ENCODE measurements at regions not wholly inside any gene's neighbourhood (a gene's known extent, or its start where the extent isn't known, plus 50 kb on each side); places are given as distances from the start of the nearest gene placed in this dataset.

GRCh38 chr5:133824661-133825254, 143.7 kb downstream of the C5orf15 start:
- no peak for DNase-seq (ENCODE audit: low spot score in 2 of 2, unreplicated experiment in 2 of 2)
- Mint-ChIP-seq H3K27ac (no peak overlapping the region), H3K4me3 (no peak overlapping the region), H3K36me3 (no peaks in the 10 kb centered on the region), H3K9me3 (peaks cover 4% of the 10 kb centered on the region), H3K27me3 (ENCODE audit: low read depth) (peaks cover 34% of the 10 kb centered on the region), H3K4me1 (peaks cover 19% of the 10 kb centered on the region)
- no peak for TF ChIP-seq CTCF (IDR thresholded peaks at IDR 0.05; ENCODE audit: unreplicated experiment)

- peaks cover 37% of the 10 kb centered on the region for H3K27me3 Mint-ChIP-seq (ENCODE audit: low read depth)
Measured at GRCh38 chr5:133821889-133822288, 146.5 kb downstream of the C5orf15 start.

GRCh38 chr5:133821311-133821741, 147.1 kb downstream of the C5orf15 start:
- Mint-ChIP-seq H3K36me3 (no peaks in the 10 kb centered on the region), H3K4me1 (peaks cover 20% of the 10 kb centered on the region), H3K27me3 (ENCODE audit: low read depth) (peaks cover 37% of the 10 kb centered on the region), H3K9me3 (peaks cover under 1% of the 10 kb centered on the region), H3K27ac (no peak overlapping the region), H3K4me3 (no peak overlapping the region)
- no peak for TF ChIP-seq CTCF (IDR thresholded peaks at IDR 0.05; ENCODE audit: unreplicated experiment)
- no peak for DNase-seq (ENCODE audit: low spot score in 2 of 2, unreplicated experiment in 2 of 2)

More at GRCh38 chr5:133821889-133822288, 146.5 kb downstream of the C5orf15 start:
- H3K9me3 Mint-ChIP-seq, result peaks cover 4% of the 10 kb centered on the region
- no peak overlapping the region for H3K4me3 Mint-ChIP-seq
- DNase-seq (ENCODE audit: low spot score in 2 of 2, unreplicated experiment in 2 of 2), result no peak
- H3K4me1 Mint-ChIP-seq, result peaks cover 20% of the 10 kb centered on the region
- H3K36me3 Mint-ChIP-seq, result no peaks in the 10 kb centered on the region
- H3K27ac Mint-ChIP-seq, result no peak overlapping the region
- no peak for TF ChIP-seq CTCF (IDR thresholded peaks at IDR 0.05; ENCODE audit: unreplicated experiment)

DNA sequence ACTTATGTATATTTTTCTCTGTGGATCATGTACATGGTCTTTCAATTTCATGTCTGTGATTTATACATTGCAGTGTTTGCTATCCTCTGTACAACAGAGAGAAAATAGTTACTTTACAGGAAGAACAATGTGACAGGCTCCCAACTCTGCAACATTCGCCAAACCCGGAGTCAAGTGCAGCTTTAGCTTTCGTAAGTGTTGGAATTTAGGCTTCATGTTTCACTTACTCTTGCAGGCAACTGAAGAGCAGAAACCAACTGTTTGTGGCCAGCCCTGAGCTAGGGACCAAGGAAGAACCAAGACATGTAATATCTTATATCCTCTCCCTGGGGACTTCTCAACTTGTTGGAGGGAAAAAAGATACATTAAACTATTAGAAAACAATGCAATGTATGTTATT, 147.9 kb downstream of the C5orf15 start:
- DNase-seq (ENCODE audit: low spot score in 2 of 2, unreplicated experiment in 2 of 2), result no peak

DNA sequence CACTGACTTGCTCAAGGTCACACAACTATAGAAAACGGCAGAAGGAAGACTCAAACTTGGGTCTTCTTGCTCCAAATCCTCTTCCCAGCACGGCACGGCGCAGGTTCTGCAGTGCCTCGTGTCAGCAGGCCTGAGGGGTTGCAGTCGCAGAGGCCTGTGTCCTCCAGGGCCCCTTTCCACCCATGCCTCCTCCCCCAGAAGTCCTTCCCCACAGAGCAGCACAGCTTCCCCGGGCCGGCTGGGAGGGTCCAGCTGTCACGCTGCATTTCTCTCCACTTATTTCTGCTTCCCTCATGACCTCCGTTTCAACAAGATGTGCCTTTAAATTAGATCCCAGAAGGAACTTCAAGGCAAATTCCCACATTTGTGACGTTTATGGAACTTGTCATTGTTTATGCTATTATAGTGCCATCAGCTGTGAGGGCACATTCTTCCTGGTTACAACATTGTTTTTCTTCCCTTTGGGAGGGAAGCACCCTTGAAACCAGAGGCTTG, 148.4 kb downstream of the C5orf15 start:
- Mint-ChIP-seq H3K27me3 (ENCODE audit: low read depth) (peaks cover 37% of the 10 kb centered on the region), H3K36me3 (no peaks in the 10 kb centered on the region), H3K4me1 (peaks cover 20% of the 10 kb centered on the region), H3K27ac (no peak overlapping the region), H3K4me3 (no peak overlapping the region), H3K9me3 (no peaks in the 10 kb centered on the region)
- no peak for TF ChIP-seq CTCF (IDR thresholded peaks at IDR 0.05; ENCODE audit: unreplicated experiment)
- DNase-seq (ENCODE audit: low spot score in 2 of 2, unreplicated experiment in 2 of 2), result no peak

More for the DNA sequence above, 147.9 kb downstream of the C5orf15 start:
- Mint-ChIP-seq H3K4me1 (peaks cover 20% of the 10 kb centered on the region), H3K36me3 (no peaks in the 10 kb centered on the region), H3K27me3 (ENCODE audit: low read depth) (peaks cover 37% of the 10 kb centered on the region), H3K27ac (no peak overlapping the region), H3K4me3 (no peak overlapping the region), H3K9me3 (no peaks in the 10 kb centered on the region)
- no peak for TF ChIP-seq CTCF (IDR thresholded peaks at IDR 0.05; ENCODE audit: unreplicated experiment)

Data from mesothelial cell of epicardium (in vitro differentiated cells).